PC-9 (cell line): ENCODE measurements at regions not wholly inside any gene's neighbourhood (a gene's known extent, or its start where the extent isn't known, plus 50 kb on each side); places are given as distances from the start of the nearest gene placed in this dataset.

Experiments
- BruUV-seq: library from RNA; stranded (reverse); fragments of 400-500 nt; replicated peaks from 2 replicates; lab custom pipeline; 2021; lab: Mats Ljungman, UMichigan
- CTCF ChIA-PET: fragments of 300-600 bp; sonication (Branson Sonifier 250); formaldehyde crosslinking; loops from one replicate; lab custom pipeline; 2022; ENCODE audit warnings: antibody characterized with exemption; lab: Charles Lee
- POLR2A ChIA-PET: fragments of 300-600 bp; sonication (Branson Sonifier 250); formaldehyde crosslinking; loops from one replicate; lab custom pipeline; 2022; ENCODE audit warnings: antibody characterized with exemption; ENCODE audit not compliant: unreplicated experiment; lab: Charles Lee
- DNase-seq, 2 experiments: peaks; one replicate each; pipeline versions ENCODE4 v3.0.0 to v3.0.0-alpha.2; 2015 to 2022; ENCODE audit warnings: mixed read lengths in 1 of 2
- H2AFZ ChIP-seq: fragments of 200-600 bp; sonication (generic); 2 replicates; pipeline ENCODE4 v1.8.1; 2017; ENCODE audit warnings: antibody characterized with exemption
- H3F3A ChIP-seq: fragments of 200-600 bp; sonication (generic); 2 replicates; pipeline ENCODE4 v1.8.1; 2017; ENCODE audit warnings: antibody characterized with exemption, mild to moderate bottlenecking, low read depth; ENCODE audit not compliant: insufficient read depth
- H3K27ac ChIP-seq: fragments of 200-600 bp; sonication (generic); 2 replicates; pipeline ENCODE4 v1.6.1; 2016; ENCODE audit warnings: mixed run types
- H3K27me3 ChIP-seq: fragments of 200-600 bp; sonication (generic); 2 replicates; pipeline ENCODE4 v1.6.1; 2016; ENCODE audit warnings: low read depth, mixed run types; ENCODE audit not compliant: insufficient read depth
- H3K36me3 ChIP-seq: fragments of 200-600 bp; sonication (generic); 2 replicates; pipeline ENCODE4 v1.6.1; 2016; ENCODE audit warnings: low read depth, mixed run types
- H3K4me1 ChIP-seq: fragments of 200-600 bp; sonication (generic); replicated peaks from 2 replicates; pipeline ENCODE4 v1.6.1; 2016; ENCODE audit warnings: mixed run types; ENCODE audit not compliant: insufficient read depth
- H3K4me2 ChIP-seq: fragments of 200-600 bp; sonication (generic); 2 replicates; pipeline ENCODE4 v1.6.1; 2017; ENCODE audit warnings: mixed run types
- H3K4me3 ChIP-seq: fragments of 200-600 bp; sonication (generic); 2 replicates; pipeline ENCODE4 v1.6.1; 2016; ENCODE audit warnings: mixed run types
- H3K79me2 ChIP-seq: fragments of 200-600 bp; sonication (generic); 2 replicates; pipeline ENCODE4 v1.6.1; 2017; ENCODE audit warnings: low read depth, mixed run types
- H3K9me2 ChIP-seq: fragments of 200-600 bp; sonication (generic); 2 replicates; pipeline ENCODE4 v1.8.1; 2017; ENCODE audit warnings: mild to moderate bottlenecking; ENCODE audit not compliant: insufficient read depth
- H3K9me3 ChIP-seq: fragments of 200-600 bp; sonication (generic); 2 replicates; pipeline ENCODE4 v1.8.1; 2016; ENCODE audit warnings: low read depth; ENCODE audit not compliant: insufficient read depth
- H4K20me1 ChIP-seq: fragments of 200-600 bp; sonication (generic); 2 replicates; pipeline ENCODE4 v1.8.1; 2017; ENCODE audit not compliant: insufficient read depth
- CTCF ChIP-seq: fragments of 200-600 bp; sonication (generic); conservative IDR thresholded peaks from 2 replicates; pipeline ENCODE4 v1.6.1; 2017; ENCODE audit warnings: mixed run types, antibody characterized with exemption, mild to moderate bottlenecking, moderate library complexity
- EZH2 ChIP-seq: fragments of 200-600 bp; sonication (generic); IDR thresholded peaks from 2 replicates; pipeline ENCODE4 v1.8.0; 2017; ENCODE audit warnings: antibody characterized with exemption, low read depth
- intact Hi-C: fragments of 100-400 bp; cut with micrococcal nuclease; formaldehyde crosslinking; loops from one replicate; pipeline ENCODE4 v1.10.0; 2022; ENCODE audit not compliant: unreplicated experiment

DNA sequence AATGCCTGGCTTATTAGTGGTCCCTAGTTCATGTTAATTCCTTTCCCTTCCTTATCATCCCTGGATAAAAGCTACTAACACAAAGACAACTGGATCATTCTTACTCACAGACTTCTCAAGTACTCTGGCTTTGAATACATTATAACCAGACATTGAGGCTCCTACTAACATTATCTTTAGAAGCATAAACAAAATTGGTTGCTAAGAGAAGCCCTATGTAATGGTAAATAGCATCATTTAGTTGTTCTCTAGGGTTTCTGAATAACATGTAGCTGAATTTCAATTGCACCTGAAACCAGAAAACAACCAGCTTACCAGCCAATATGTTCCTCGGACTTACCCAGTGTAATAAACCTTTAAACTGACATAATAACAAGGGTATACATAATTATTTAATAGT lies 114.1 kb upstream of the NCKAP5 start:
- no peaks in the 10 kb centered on the region for H3K79me2 ChIP-seq
- H2AFZ ChIP-seq: no peak overlapping the region
- TF ChIP-seq CTCF (no peak), EZH2 (no peak)
- H3K27me3 ChIP-seq: peaks cover 11% of the 10 kb centered on the region
- BruUV-seq: no TSS peak
- ChIA-PET POLR2A (no interaction called here), CTCF (no interaction called here)
- H3K36me3 ChIP-seq: no peaks in the 10 kb centered on the region
- no peak overlapping the region for H3K27ac ChIP-seq
- intact Hi-C loops: no loop called here
- H3F3A ChIP-seq: no peaks in the 10 kb centered on the region
- H3K4me2 ChIP-seq: no peak overlapping the region
- H4K20me1 ChIP-seq: no peaks in the 10 kb centered on the region
- no peaks in the 10 kb centered on the region for H3K9me2 ChIP-seq
- H3K4me3 ChIP-seq: no peak overlapping the region
- no peaks in the 10 kb centered on the region for H3K4me1 ChIP-seq
- H3K9me3 ChIP-seq: no peaks in the 10 kb centered on the region
- no peak for DNase-seq

- Histone ChIP-seq H3K79me2 (no peaks in the 10 kb centered on the region), H3K36me3 (no peaks in the 10 kb centered on the region), H3K4me2 (no peak overlapping the region), H4K20me1 (no peaks in the 10 kb centered on the region), H3K9me3 (no peaks in the 10 kb centered on the region), H3K4me3 (no peak overlapping the region), H3K27me3 (peaks cover 16% of the 10 kb centered on the region), H3K27ac (no peak overlapping the region), H3K4me1 (no peaks in the 10 kb centered on the region), H3K9me2 (no peaks in the 10 kb centered on the region), H3F3A (no peaks in the 10 kb centered on the region), H2AFZ (no peak overlapping the region)
- ChIA-PET CTCF (no interaction called here), POLR2A (no interaction called here)
- no peak for DNase-seq
- TF ChIP-seq CTCF (no peak), EZH2 (no peak)
- no TSS peak for BruUV-seq
- intact Hi-C loops: no loop called here
These were observed 114.6 kb upstream of the NCKAP5 start for GRCh38 chr2:133682906-133683305.

DNA sequence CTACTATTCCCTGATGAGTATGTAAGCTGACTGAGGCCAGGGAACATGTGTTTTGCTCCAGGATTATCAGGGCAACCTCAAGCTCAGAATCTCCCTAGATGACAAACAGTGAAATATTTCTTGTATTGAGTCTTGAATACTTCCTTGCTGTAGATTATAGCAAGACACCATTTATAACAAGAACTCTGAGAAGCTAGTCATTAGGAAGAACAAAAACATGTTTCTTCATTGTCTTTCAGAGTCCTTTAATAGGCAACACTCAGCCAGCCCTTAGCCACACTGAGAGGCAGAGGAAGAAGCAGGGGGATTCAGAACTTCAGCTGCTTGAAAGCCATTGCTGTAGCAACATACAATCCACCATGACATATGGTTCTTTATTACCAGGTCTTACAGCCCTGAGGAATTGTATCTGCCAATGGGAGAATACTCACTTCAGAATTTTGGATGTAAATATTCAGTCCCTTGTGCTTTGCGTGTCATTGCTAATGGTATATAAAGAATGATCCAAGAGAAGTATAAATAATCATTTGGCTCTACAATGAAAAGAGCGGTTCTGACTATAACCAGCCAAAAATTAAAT lies 117.5 kb upstream of the NCKAP5 start:
- H3K9me3 ChIP-seq: no peaks in the 10 kb centered on the region
- H3K27me3 ChIP-seq: peaks cover 39% of the 10 kb centered on the region
- no peaks in the 10 kb centered on the region for H3K36me3 ChIP-seq
- H4K20me1 ChIP-seq: no peaks in the 10 kb centered on the region
- H3F3A ChIP-seq: no peaks in the 10 kb centered on the region
- intact Hi-C loops: no loop called here
- H3K27ac ChIP-seq: no peak overlapping the region
- no peak overlapping the region for H3K4me3 ChIP-seq
- no peak for TF ChIP-seq EZH2
- no peak for TF ChIP-seq CTCF
- no peak for DNase-seq
- no peaks in the 10 kb centered on the region for H3K9me2 ChIP-seq
- H3K4me2 ChIP-seq: no peak overlapping the region
- POLR2A ChIA-PET: no interaction called here
- no peak overlapping the region for H2AFZ ChIP-seq
- H3K4me1 ChIP-seq: no peaks in the 10 kb centered on the region
- no peaks in the 10 kb centered on the region for H3K79me2 ChIP-seq
- CTCF ChIA-PET: no interaction called here
- BruUV-seq: no TSS peak
